Lower leg skin (tissue), 3 donors: ENCODE measurements at regions not wholly inside any gene's neighbourhood (a gene's known extent, or its start where the extent isn't known, plus 50 kb on each side); places are given as distances from the start of the nearest gene placed in this dataset.

Experiments
- CTCF ChIP-seq, 3 donors: fragments of 450-650 bp; IDR thresholded peaks; one replicate each; pipeline ENCODE4 v1.5.1; 2016; ENCODE audit warnings: antibody characterized with exemption in 3 of 3, mild to moderate bottlenecking in 3 of 3, moderate library complexity in 2 of 3
- POLR2A ChIP-seq, 2 donors: fragments of 450-650 bp; IDR thresholded peaks; one replicate each; pipeline ENCODE4 v1.6.1; 2016 to 2017; ENCODE audit warnings: antibody characterized with exemption in 2 of 2, mild to moderate bottlenecking in 1 of 2, moderate library complexity in 1 of 2

- TF ChIP-seq CTCF (IDR thresholded peaks at IDR 0.05) (no peak), POLR2A (IDR thresholded peaks at IDR 0.05) (no peak)
These were observed 161.1 kb upstream of the RASSF8 start for GRCh38 chr12:25797386-25797785.
